K562 (cell line): ENCODE measurements at regions not wholly inside any gene's neighbourhood (a gene's known extent, or its start where the extent isn't known, plus 50 kb on each side); places are given as distances from the start of the nearest gene placed in this dataset.

Source experiments
- ATAC-seq: fragments of 200-7000 bp; cut with Tn5 transposase; 3 replicates; pipeline ENCODE4 v1.9.1; 2020; ENCODE audit warnings: moderate library complexity
- BruUV-seq: library from RNA; stranded (reverse); fragments of 400-500 nt; replicated peaks from 2 replicates; lab custom pipeline; 2021; lab: Mats Ljungman, UMichigan
- CTCF ChIA-PET: fragments of 300-600 bp; formaldehyde crosslinking; extraction: SDS; loops from one replicate; lab custom pipeline; 2021; ENCODE audit warnings: low intra/inter-chr PET ratio; lab: Yijun Ruan, JAX
- POLR2A ChIA-PET: fragments of 300-600, 350-650 bp; sonication (Branson Sonifier 250); formaldehyde crosslinking; extraction: SDS; loops from one replicate; lab custom pipeline; 2021; ENCODE audit warnings: antibody characterized with exemption, inconsistent platforms; lab: Yijun Ruan, JAX
- DNase-seq, 4 experiments: peaks; one replicate each; pipeline versions ENCODE4 v3.0.0 to v3.0.0-alpha.2; 2011 to 2018; ENCODE audit warnings: low spot score in 3 of 4, mixed read lengths in 3 of 4; ENCODE audit errors: extremely low read depth in 1 of 4
- FAIRE-seq: peaks from 2 replicates; lab custom pipeline; 2011; peaks lifted over from hg19 to GRCh38; lab: Jason Lieb, UNC
- H2AFZ ChIP-seq: 2 replicates; pipeline ENCODE4 v1.6.0; 2011; ENCODE audit warnings: low read depth, low read length, control low read depth, inconsistent platforms
- H3K27ac ChIP-seq: fragments of 200-600 bp; 3 replicates; pipeline ENCODE4 v1.8.0; 2011; ENCODE audit warnings: low read depth, mild to moderate bottlenecking, control low read depth, inconsistent platforms, low read length, moderate library complexity, mixed read lengths; ENCODE audit errors: extremely low read depth
- H3K27me3 ChIP-seq, 2 experiments: fragments of 300-600 bp in 1 of 2; 2 replicates in 1 of 2; 3 replicates in 1 of 2; pipeline versions ENCODE4 v1.6.0 to v1.8.0; 2011; ENCODE audit warnings: inconsistent platforms in 2 of 2, low read length in 2 of 2, mild to moderate bottlenecking in 1 of 2, mixed read lengths in 1 of 2, moderate library complexity in 1 of 2; ENCODE audit not compliant: control insufficient read depth in 2 of 2, insufficient read depth in 2 of 2
- H3K36me3 ChIP-seq: fragments of 300-600 bp; 3 replicates; pipeline ENCODE4 v1.8.0; 2011; ENCODE audit warnings: mild to moderate bottlenecking, low read length, inconsistent platforms; ENCODE audit not compliant: control insufficient read depth, insufficient read depth
- H3K4me1 ChIP-seq, 2 experiments: fragments of 200-600 bp in 1 of 2; replicated peaks in 1 of 2; 2 replicates in 1 of 2; 3 replicates in 1 of 2; pipeline versions ENCODE4 v1.5.1 to v1.8.0; 2011; ENCODE audit warnings: inconsistent platforms in 2 of 2, low read length in 2 of 2, mild to moderate bottlenecking in 1 of 2, mixed read lengths in 1 of 2, moderate library complexity in 1 of 2; ENCODE audit not compliant: control insufficient read depth in 2 of 2, insufficient read depth in 2 of 2
- H3K4me2 ChIP-seq: 2 replicates; pipeline ENCODE4 v1.6.1; 2011; ENCODE audit warnings: low read length, control low read depth, inconsistent platforms, mixed read lengths; ENCODE audit not compliant: insufficient read depth
- H3K4me3 ChIP-seq: fragments of 200-600 bp; sonication (generic), shearing (Covaris generic); 2 replicates; pipeline ENCODE4 v1.5.1; 2016; ENCODE audit warnings: control low read depth, inconsistent platforms
- H3K79me2 ChIP-seq: fragments of 200-600 bp; 3 replicates; pipeline ENCODE4 v1.8.0; 2011; ENCODE audit warnings: low read length, inconsistent platforms; ENCODE audit not compliant: control insufficient read depth, insufficient read depth
- H3K9ac ChIP-seq, 2 experiments: 2 replicates each; pipeline versions ENCODE4 v1.6.0 to v1.6.1; 2011; ENCODE audit warnings: low read depth in 2 of 2, low read length in 2 of 2, control low read depth in 1 of 2, inconsistent platforms in 1 of 2, mild to moderate bottlenecking in 1 of 2, mixed read lengths in 1 of 2; ENCODE audit not compliant: insufficient read depth in 1 of 2
- H3K9me1 ChIP-seq: one replicate; pipeline ENCODE4 v1.6.0; 2011; ENCODE audit warnings: inconsistent platforms, mild to moderate bottlenecking, low read length, moderate library complexity; ENCODE audit not compliant: control insufficient read depth, insufficient read depth
- H3K9me3 ChIP-seq: replicated peaks from 2 replicates; pipeline ENCODE4 v1.5.1; 2011; ENCODE audit warnings: low read depth, low read length, inconsistent platforms; ENCODE audit not compliant: control insufficient read depth, insufficient read depth
- H4K20me1 ChIP-seq: replicated peaks from 2 replicates; pipeline ENCODE4 v1.6.1; 2011; ENCODE audit warnings: low read length, inconsistent platforms, mixed read lengths; ENCODE audit not compliant: control insufficient read depth, insufficient read depth
- PCBP2 ChIP-seq: fragments of 200-400 bp; formaldehyde crosslinking; IDR thresholded peaks from 2 replicates; pipeline ENCODE4 v1.6.1; 2018; ENCODE audit warnings: low read length, low read depth, mild to moderate bottlenecking, moderate library complexity; ENCODE audit not compliant: poor library complexity, severe bottlenecking
- PHF20 ChIP-seq: fragments of 450-650 bp; IDR thresholded peaks from 2 replicates; pipeline ENCODE4 v1.6.1; 2018; ENCODE audit not compliant: partially characterized antibody
- TGIF2 ChIP-seq: sonication (generic); formaldehyde crosslinking; IDR thresholded peaks from 2 replicates; pipeline ENCODE4 v1.8.1; 2022; ENCODE audit warnings: mild to moderate bottlenecking, missing genetic modification reagents, moderate library complexity
- TSHZ1 ChIP-seq: fragments of 250-450 bp; sonication (Bioruptor Pico); IDR thresholded peaks from 2 replicates; pipeline ENCODE4 v1.4.0; 2020; ENCODE audit warnings: mild to moderate bottlenecking, moderate library complexity
- YBX1 ChIP-seq: fragments of 450-650 bp; IDR thresholded peaks from 2 replicates; pipeline ENCODE4 v1.7.1; 2016; ENCODE audit warnings: mild to moderate bottlenecking
- ZKSCAN3 ChIP-seq: fragments of 250-450 bp; sonication (Bioruptor Pico); IDR thresholded peaks from 2 replicates; pipeline ENCODE4 v1.4.0; 2020
- WGBS: fragments of 100-300 bp; shearing (Covaris generic); methylation state at CpG from one replicate; pipeline ENCODE4 v1.1.6; 2016; ENCODE audit warnings: low coverage, mixed read lengths; ENCODE audit not compliant: insufficient coverage; ENCODE audit errors: missing lambda C conversion rate; 5-methylcytosine and 5-hydroxymethylcytosine counted together
- in situ Hi-C: fragments of 300-500 bp; cut with MboI; formaldehyde crosslinking; loops from 4 replicates; pipeline ENCODE4 v1.15.0; 2018; ENCODE audit warnings: inconsistent platforms, mixed read lengths
- intact Hi-C: fragments of 100-400 bp; cut with micrococcal nuclease; formaldehyde crosslinking; loops from 2 replicates; pipeline ENCODE4 v1.14.2; 2022
- TF ChIP-seq, protein P1 (sequence below): fragments of 450-650 bp; IDR thresholded peaks from 2 replicates; pipeline ENCODE4 v1.6.1; 2017; ENCODE audit warnings: antibody characterized with exemption

- TF ChIP-seq, protein P1, sequence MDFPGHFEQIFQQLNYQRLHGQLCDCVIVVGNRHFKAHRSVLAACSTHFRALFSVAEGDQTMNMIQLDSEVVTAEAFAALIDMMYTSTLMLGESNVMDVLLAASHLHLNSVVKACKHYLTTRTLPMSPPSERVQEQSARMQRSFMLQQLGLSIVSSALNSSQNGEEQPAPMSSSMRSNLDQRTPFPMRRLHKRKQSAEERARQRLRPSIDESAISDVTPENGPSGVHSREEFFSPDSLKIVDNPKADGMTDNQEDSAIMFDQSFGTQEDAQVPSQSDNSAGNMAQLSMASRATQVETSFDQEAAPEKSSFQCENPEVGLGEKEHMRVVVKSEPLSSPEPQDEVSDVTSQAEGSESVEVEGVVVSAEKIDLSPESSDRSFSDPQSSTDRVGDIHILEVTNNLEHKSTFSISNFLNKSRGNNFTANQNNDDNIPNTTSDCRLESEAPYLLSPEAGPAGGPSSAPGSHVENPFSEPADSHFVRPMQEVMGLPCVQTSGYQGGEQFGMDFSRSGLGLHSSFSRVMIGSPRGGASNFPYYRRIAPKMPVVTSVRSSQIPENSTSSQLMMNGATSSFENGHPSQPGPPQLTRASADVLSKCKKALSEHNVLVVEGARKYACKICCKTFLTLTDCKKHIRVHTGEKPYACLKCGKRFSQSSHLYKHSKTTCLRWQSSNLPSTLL = no peak
- TF ChIP-seq TSHZ1 (no peak), TGIF2 (no peak), ZKSCAN3 (CRISPR knock-in tag) (no peak)
These were observed 1098.8 kb downstream of the DTWD2 start (continued) for GRCh38 chr5:117889596-117889995.

DNA sequence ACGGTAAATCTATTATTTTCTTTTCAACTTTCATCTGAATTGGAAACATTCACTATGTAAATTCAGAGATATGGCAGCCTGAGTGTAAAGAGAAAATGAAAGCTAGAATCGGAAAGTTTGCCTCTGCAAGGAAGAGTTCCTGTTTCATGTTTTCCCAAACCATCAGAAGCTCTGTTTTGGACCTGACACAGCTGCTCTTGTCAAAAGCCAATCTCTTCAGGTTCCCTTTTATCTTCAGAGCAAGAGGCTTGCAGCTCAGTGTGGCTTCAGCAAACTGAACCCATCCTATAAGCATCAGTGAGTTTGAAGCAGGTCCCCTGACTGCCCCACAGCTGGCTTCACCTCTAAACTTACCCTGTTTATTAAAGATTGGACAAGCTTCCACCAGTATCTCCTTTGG is 1099.7 kb downstream of the DTWD2 start:
- no peak for ATAC-seq
- Histone ChIP-seq H3K36me3 (no peaks in the 10 kb centered on the region), H3K4me1 (no peaks in the 10 kb centered on the region), H2AFZ (no peak overlapping the region), H3K27me3 (no peaks in the 10 kb centered on the region), H3K27ac (no peak overlapping the region), H3K4me3 (no peak overlapping the region)
- WGBS = 0% methylated on average over 2 of the region's 2 CpGs
- CTCF ChIA-PET = no interaction called here
- no peak for DNase-seq
- TF ChIP-seq PHF20 (no peak), YBX1 (no peak), PCBP2 (no peak)
- TF ChIP-seq, all 486 proteins: peak for 0
- no peak overlapping the region for H3K9ac ChIP-seq
- in situ Hi-C loops = no loop called here
- no peak for FAIRE-seq
- no peaks in the 10 kb centered on the region for H3K9me3 ChIP-seq
- POLR2A ChIA-PET = no interaction called here
- H3K9me1 ChIP-seq = no peaks in the 10 kb centered on the region
- intact Hi-C loops = no loop called here
- no peaks in the 10 kb centered on the region for H4K20me1 ChIP-seq
- H3K79me2 ChIP-seq = no peaks in the 10 kb centered on the region
- H3K4me2 ChIP-seq = no peak overlapping the region
- BruUV-seq = no TSS peak
